Retina (tissue), 1 donor: ENCODE measurements at regions not wholly inside any gene's neighbourhood (a gene's known extent, or its start where the extent isn't known, plus 50 kb on each side); places are given as distances from the start of the nearest gene placed in this dataset.
A peak's percentile ranks its signal among the peaks of the same experiment; 100 is the strongest.
"Not testable (repeated sequence)": the region's sequence is repeated elsewhere in the genome, so short reads cannot be mapped to it uniquely, and the experiment has no call there.

Experiments used
- DNase-seq: peaks from one replicate; pipeline ENCODE4 v3.0.0-alpha.2; 2016

- DNase-seq = not testable (repeated sequence)
Observed at GRCh38 chr5:152026328-152027024, 101.8 kb upstream of the GLRA1 start.

DNA sequence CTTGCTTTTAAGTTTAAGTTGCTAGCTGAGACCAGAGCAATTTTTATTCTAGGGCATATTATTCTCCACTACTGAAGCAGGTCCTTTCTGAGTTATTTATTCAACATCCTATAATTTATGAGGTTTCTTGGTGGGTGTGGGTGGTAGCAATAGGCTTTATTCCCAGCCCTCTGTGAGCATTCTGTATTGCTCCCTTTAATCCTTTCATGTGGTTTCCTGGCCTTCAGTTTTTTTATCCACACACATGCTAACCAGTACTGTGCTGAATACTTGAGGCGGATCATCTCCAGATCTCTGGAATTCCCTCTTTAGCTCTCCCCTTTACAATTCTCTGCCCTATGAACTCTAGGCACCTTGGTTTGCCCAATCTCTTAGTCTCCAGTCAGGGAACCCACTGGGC lies 91.8 kb upstream of the GLRA1 start:
- no peak for DNase-seq

DNA sequence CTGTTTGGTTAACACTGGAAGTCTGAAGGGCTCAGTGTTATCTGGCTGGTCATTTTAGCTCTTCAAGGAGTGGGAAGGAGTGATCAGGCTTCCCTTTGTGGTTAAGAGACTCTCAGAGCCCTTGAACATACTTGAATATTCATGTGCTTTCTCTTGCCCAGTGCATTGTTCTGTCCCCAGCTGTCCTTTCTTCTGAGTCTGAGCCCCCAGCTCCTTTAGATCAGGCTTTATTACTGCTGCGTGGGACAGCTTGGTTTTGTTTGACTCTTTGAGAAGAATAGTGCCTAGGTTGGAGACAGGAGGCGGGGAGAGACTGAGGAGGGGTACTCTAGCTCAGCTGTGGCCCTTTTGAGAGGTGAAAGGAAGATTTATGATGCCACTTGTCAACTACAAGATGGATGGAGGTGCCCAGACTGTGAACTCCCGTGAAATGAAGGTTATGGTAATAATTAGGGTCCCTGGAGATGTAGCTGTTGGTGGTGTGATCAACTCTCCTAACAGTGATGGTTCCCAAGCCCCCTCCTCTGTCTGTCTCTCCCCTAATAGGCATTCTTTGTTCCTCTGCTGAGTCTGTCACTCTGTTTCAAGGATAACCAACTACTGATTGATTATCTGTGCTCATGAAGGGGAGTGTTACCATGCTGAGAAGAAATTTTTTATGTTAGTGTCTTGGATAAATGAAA lies 83.1 kb upstream of the GLRA1 start:
- peak; percentile 20 for DNase-seq

GRCh38 chr5:152004095-152004494 lies 79.4 kb upstream of the GLRA1 start:
- DNase-seq = no peak
